Parathyroid adenoma (tissue), 2 donors: ENCODE measurements at regions not wholly inside any gene's neighbourhood (a gene's known extent, or its start where the extent isn't known, plus 50 kb on each side); places are given as distances from the start of the nearest gene placed in this dataset.

Experiments
- H2AFZ ChIP-seq: fragments of 300-600 bp; sonication (generic); one replicate; pipeline ENCODE4 v1.7.0; 2017; ENCODE audit warnings: antibody characterized with exemption, mild to moderate bottlenecking
- H3K27ac ChIP-seq: fragments of 300-600 bp; sonication (generic); one replicate; pipeline ENCODE4 v1.7.0; 2017
- H3K27me3 ChIP-seq: fragments of 300-600 bp; sonication (generic); one replicate; pipeline ENCODE4 v1.7.0; 2017; ENCODE audit warnings: low read length; ENCODE audit not compliant: control insufficient read depth, insufficient read depth
- H3K36me3 ChIP-seq: fragments of 300-600 bp; sonication (generic); one replicate; pipeline ENCODE4 v1.7.0; 2017; ENCODE audit warnings: low read length; ENCODE audit not compliant: control insufficient read depth, insufficient read depth
- H3K4me1 ChIP-seq: fragments of 300-600 bp; sonication (generic); one replicate; pipeline ENCODE4 v1.7.0; 2017; ENCODE audit warnings: control low read depth
- H3K4me2 ChIP-seq: fragments of 300-600 bp; sonication (generic); one replicate; pipeline ENCODE4 v1.7.0; 2017; ENCODE audit warnings: low read length
- H3K4me3 ChIP-seq: fragments of 300-600 bp; sonication (generic); one replicate; pipeline ENCODE4 v1.7.0; 2017; ENCODE audit warnings: low read depth, low read length
- H3K79me2 ChIP-seq: fragments of 300-600 bp; sonication (generic); one replicate; pipeline ENCODE4 v1.7.0; 2017; ENCODE audit warnings: control low read depth
- H3K9ac ChIP-seq: fragments of 300-600 bp; sonication (generic); one replicate; pipeline ENCODE4 v1.7.0; 2017; ENCODE audit warnings: mild to moderate bottlenecking
- H3K9me3 ChIP-seq: fragments of 300-600 bp; sonication (generic); one replicate; pipeline ENCODE4 v1.7.0; 2017; ENCODE audit warnings: low read length; ENCODE audit not compliant: control insufficient read depth
- TF ChIP-seq, protein P1 (sequence below): fragments of 300-600 bp; sonication (generic); IDR thresholded peaks from one replicate; pipeline ENCODE4 v1.7.0; 2017; ENCODE audit warnings: antibody characterized with exemption, mild to moderate bottlenecking
- donor health status: primary hyperparathyroidism.

DNA sequence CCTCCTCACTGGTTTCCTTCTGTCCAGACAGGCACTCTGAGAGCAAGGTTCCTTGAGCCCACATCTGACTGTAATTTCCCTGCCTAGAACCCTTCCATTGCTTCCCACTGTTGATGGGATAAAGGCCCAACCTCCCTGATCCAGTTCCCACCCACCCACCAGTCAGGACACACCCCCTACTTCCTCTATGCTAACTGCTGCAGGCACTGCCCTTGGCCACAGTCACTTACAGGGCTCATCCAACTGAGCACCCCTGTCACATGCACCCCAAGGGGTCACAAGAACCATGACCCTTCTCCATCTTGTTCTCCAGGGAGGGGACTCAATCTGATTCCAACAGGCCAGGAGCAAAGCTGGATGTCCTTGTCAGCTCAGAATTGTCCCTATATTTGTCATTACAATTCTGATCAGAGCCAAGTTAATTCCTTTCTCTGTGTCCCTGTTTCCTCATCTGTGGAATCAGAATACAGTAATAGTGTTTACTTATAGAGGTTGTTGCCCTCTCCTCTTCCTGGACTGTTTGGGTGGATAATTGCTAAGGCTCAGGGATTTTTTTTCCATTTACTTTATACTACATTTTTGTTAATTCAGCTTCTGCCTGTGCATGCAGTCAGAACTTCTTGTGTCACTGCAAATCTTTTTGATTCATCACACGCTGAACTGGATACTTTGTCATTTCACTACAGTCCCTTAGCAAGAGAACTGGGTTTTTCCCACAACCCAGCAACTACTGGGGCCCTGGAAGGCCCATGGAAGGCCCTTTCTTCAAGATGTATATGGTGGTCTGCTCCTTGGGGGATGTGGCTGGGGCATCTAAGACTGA is 105.6 kb upstream of the MAMLD1 start:
- H2AFZ ChIP-seq: no peak overlapping the region
- H3K4me1 ChIP-seq: no peaks in the 10 kb centered on the region
- H3K9ac ChIP-seq: no peak overlapping the region
- no peak overlapping the region for H3K4me2 ChIP-seq
- TF ChIP-seq, protein P1, sequence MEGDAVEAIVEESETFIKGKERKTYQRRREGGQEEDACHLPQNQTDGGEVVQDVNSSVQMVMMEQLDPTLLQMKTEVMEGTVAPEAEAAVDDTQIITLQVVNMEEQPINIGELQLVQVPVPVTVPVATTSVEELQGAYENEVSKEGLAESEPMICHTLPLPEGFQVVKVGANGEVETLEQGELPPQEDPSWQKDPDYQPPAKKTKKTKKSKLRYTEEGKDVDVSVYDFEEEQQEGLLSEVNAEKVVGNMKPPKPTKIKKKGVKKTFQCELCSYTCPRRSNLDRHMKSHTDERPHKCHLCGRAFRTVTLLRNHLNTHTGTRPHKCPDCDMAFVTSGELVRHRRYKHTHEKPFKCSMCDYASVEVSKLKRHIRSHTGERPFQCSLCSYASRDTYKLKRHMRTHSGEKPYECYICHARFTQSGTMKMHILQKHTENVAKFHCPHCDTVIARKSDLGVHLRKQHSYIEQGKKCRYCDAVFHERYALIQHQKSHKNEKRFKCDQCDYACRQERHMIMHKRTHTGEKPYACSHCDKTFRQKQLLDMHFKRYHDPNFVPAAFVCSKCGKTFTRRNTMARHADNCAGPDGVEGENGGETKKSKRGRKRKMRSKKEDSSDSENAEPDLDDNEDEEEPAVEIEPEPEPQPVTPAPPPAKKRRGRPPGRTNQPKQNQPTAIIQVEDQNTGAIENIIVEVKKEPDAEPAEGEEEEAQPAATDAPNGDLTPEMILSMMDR: no peak
- H3K27me3 ChIP-seq: no peaks in the 10 kb centered on the region
- no peaks in the 10 kb centered on the region for H3K79me2 ChIP-seq
- no peaks in the 10 kb centered on the region for H3K9me3 ChIP-seq
- no peak overlapping the region for H3K4me3 ChIP-seq
- no peaks in the 10 kb centered on the region for H3K36me3 ChIP-seq
- no peak overlapping the region for H3K27ac ChIP-seq

DNA sequence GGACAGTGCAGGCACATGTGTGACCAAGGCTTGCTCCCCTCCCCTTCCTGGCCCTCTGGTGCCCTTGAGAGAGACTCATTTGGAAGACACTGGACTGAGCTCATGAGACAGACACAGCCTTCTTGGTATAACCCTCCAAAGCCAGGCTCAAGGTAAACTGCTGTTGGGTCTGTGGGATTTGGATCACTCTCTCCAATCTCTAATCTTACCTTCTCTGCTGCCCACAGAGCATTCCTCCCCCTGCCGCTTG is 105.0 kb upstream of the MAMLD1 start:
- H3K27me3 ChIP-seq: no peaks in the 10 kb centered on the region
- TF ChIP-seq, protein P1: no peak
- H3K4me1 ChIP-seq: no peaks in the 10 kb centered on the region
- no peaks in the 10 kb centered on the region for H3K79me2 ChIP-seq
- H2AFZ ChIP-seq: no peak overlapping the region
- H3K27ac ChIP-seq: no peak overlapping the region
- no peak overlapping the region for H3K4me3 ChIP-seq
- no peak overlapping the region for H3K4me2 ChIP-seq
- no peaks in the 10 kb centered on the region for H3K9me3 ChIP-seq
- no peak overlapping the region for H3K9ac ChIP-seq
- no peaks in the 10 kb centered on the region for H3K36me3 ChIP-seq

DNA sequence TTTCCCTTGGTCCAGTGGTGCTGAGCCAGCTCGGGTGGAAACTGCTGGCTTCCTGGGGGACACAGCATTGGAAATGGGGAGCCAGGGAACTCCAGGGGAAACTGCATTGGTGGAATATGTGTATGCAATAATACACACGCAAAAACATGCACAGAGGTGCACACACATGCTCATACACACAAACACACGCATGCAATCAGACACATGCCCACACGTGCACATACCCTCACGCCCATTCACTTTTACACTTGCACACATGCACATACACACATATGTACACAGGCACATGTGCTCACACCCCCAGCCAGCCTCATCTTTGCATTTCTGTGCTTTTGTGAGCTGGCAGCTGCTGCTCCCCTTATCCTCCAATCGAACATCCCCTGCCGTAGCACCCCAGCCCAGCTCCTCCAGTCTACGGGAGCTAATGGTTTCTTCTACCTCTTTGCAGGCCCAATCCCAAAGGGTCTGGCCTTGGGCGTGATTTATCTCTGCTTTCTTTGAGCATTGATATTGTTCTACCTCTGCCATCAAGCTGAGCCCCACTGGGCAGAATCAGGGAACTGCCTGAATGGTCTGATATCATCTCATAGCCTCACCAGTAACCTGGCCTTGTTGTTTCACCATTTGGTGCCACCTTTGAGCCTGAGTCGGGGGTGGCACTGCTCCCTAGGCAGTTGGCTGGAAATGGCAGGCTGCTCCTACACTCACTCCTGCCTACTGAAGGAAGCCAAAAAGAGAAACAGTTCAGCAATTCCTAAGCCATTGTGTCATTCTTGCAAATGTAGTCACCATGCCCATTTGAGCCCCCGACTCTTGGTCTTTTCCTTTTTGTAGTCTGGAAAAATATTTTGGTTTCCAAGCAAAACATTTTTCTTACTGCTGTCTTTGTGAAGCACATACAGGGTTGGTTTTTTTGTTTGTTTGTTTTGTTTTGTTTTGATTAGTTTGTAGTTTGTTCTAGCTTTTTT is 104.4 kb upstream of the MAMLD1 start:
- Histone ChIP-seq H3K79me2 (no peaks in the 10 kb centered on the region), H3K27ac (no peak overlapping the region), H3K9me3 (no peaks in the 10 kb centered on the region), H3K4me2 (no peak overlapping the region), H2AFZ (no peak overlapping the region), H3K27me3 (no peaks in the 10 kb centered on the region), H3K36me3 (no peaks in the 10 kb centered on the region), H3K4me3 (no peak overlapping the region), H3K9ac (no peak overlapping the region), H3K4me1 (no peaks in the 10 kb centered on the region)
- TF ChIP-seq, protein P1: no peak

DNA sequence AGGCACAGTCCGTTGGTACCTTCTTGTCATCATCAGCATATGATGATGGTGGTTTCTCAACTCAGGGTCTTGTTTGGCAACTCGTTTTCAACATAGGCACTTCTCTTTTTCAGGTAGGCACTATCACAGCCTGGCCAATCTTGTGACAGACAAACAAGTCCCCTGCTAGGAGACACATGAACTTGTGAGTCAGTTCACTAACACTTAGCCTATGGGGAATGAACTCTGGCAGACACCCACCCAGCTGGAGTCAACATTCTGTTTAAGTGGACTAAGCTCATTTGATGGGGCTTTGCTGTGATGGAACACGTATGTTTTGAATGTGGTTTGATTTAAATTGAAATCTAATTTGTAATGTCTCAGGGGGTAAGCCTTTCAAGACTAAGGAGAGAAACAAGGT is 100.7 kb upstream of the MAMLD1 start:
- no peaks in the 10 kb centered on the region for H3K27me3 ChIP-seq
- no peaks in the 10 kb centered on the region for H3K4me1 ChIP-seq
- TF ChIP-seq, protein P1: no peak

More for the DNA sequence above, 100.7 kb upstream of the MAMLD1 start:
- Histone ChIP-seq H3K36me3 (no peaks in the 10 kb centered on the region), H3K4me2 (no peak overlapping the region), H3K79me2 (no peaks in the 10 kb centered on the region), H3K4me3 (no peak overlapping the region), H2AFZ (no peak overlapping the region), H3K27ac (no peak overlapping the region), H3K9ac (no peak overlapping the region), H3K9me3 (no peaks in the 10 kb centered on the region)
